ENCODE measurements at regions not wholly inside any gene's neighbourhood (a gene's known extent, or its start where the extent isn't known, plus 50 kb on each side); places are given as distances from the start of the nearest gene placed in this dataset.

DNA sequence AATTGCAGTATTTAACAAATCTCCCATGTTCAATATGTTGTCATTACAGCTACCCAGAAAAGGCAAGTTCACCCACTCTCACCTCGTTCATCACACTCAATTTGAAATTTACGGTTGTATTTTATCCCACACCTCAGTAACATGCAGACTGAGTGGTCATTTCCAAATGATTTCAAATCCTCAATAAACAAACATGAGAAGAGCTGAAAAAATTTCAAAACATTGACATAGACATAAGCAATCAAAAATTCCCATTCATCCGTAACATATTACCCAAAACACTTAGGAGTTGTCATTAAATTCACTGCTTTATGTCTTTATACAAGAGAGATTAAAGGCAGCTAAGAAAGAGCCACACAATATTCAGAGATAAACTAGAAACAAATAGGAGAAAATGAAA, 61.7 kb upstream of the NEBL start:
- H3K36me3 Mint-ChIP-seq (ENCODE audit: insufficient read depth, unreplicated experiment) = peaks cover 7% of the 10 kb centered on the region
- no peaks in the 10 kb centered on the region for H3K9me3 Mint-ChIP-seq (ENCODE audit: unreplicated experiment)
- H3K4me3 Mint-ChIP-seq (ENCODE audit: unreplicated experiment) = no peak overlapping the region
- CTCF ChIA-PET = interaction anchor here (0.5 kb wide), 1 partner anchor 94 kb away, joined by 3 read pairs; no protein-coding TSS in a partner anchor
- intact Hi-C loops (cut with micrococcal nuclease) = no loop called here
- H3K4me1 Mint-ChIP-seq (ENCODE audit: insufficient read depth, unreplicated experiment) = peaks cover 36% of the 10 kb centered on the region
- POLR2A ChIA-PET = interaction anchor here (0.7 kb wide), 1 partner anchor 9 kb away, joined by 3 read pairs; no protein-coding TSS in a partner anchor
- DNase-seq (ENCODE audit: unreplicated experiment) = no peak
- TF ChIP-seq, protein P1, sequence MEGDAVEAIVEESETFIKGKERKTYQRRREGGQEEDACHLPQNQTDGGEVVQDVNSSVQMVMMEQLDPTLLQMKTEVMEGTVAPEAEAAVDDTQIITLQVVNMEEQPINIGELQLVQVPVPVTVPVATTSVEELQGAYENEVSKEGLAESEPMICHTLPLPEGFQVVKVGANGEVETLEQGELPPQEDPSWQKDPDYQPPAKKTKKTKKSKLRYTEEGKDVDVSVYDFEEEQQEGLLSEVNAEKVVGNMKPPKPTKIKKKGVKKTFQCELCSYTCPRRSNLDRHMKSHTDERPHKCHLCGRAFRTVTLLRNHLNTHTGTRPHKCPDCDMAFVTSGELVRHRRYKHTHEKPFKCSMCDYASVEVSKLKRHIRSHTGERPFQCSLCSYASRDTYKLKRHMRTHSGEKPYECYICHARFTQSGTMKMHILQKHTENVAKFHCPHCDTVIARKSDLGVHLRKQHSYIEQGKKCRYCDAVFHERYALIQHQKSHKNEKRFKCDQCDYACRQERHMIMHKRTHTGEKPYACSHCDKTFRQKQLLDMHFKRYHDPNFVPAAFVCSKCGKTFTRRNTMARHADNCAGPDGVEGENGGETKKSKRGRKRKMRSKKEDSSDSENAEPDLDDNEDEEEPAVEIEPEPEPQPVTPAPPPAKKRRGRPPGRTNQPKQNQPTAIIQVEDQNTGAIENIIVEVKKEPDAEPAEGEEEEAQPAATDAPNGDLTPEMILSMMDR (IDR thresholded peaks at IDR 0.05; ENCODE audit: unreplicated experiment) = no peak
- H3K27ac Mint-ChIP-seq (ENCODE audit: low read depth, unreplicated experiment) = no peak overlapping the region
- no peaks in the 10 kb centered on the region for H3K27me3 Mint-ChIP-seq (ENCODE audit: insufficient read depth, unreplicated experiment)
- no TSS peak for BruUV-seq (replicated peaks)

DNA sequence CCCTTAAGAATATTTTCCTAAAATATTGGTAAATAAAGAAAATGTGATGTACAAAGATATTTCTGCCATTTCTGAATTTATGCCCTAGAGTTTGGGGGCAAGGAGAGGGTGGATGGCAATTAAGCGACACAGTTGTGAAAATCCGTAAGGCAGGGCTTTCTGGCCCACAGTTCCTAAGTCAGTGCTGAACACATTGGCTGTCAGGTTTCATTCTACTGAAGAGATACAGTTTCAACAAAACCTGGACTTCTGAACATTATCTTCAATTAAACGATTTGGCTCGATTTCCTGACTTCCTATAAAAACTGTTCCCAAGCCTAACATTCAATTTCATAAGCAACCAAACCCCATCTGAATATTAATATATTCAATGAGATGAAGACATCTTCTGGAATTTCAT, 61.1 kb upstream of the NEBL start:
- H3K36me3 Mint-ChIP-seq (ENCODE audit: insufficient read depth, unreplicated experiment) = peaks cover 7% of the 10 kb centered on the region
- ChIA-PET POLR2A (interaction anchor here (0.9 kb wide), 1 partner anchor 29 kb away, joined by 3 read pairs; no protein-coding TSS in a partner anchor), CTCF (interaction anchor here (0.5 kb wide), 1 partner anchor 94 kb away, joined by 3 read pairs; no protein-coding TSS in a partner anchor)
- no peaks in the 10 kb centered on the region for H3K9me3 Mint-ChIP-seq (ENCODE audit: unreplicated experiment)
- DNase-seq (ENCODE audit: unreplicated experiment) = no peak
- no peak overlapping the region for H3K4me3 Mint-ChIP-seq (ENCODE audit: unreplicated experiment)
- H3K27me3 Mint-ChIP-seq (ENCODE audit: insufficient read depth, unreplicated experiment) = no peaks in the 10 kb centered on the region
- BruUV-seq (replicated peaks) = no TSS peak
- H3K27ac Mint-ChIP-seq (ENCODE audit: low read depth, unreplicated experiment) = no peak overlapping the region
- TF ChIP-seq, protein P1 (IDR thresholded peaks at IDR 0.05; ENCODE audit: unreplicated experiment) = no peak
- intact Hi-C loops (cut with micrococcal nuclease) = no loop called here
- peaks cover 36% of the 10 kb centered on the region for H3K4me1 Mint-ChIP-seq (ENCODE audit: insufficient read depth, unreplicated experiment)

DNA sequence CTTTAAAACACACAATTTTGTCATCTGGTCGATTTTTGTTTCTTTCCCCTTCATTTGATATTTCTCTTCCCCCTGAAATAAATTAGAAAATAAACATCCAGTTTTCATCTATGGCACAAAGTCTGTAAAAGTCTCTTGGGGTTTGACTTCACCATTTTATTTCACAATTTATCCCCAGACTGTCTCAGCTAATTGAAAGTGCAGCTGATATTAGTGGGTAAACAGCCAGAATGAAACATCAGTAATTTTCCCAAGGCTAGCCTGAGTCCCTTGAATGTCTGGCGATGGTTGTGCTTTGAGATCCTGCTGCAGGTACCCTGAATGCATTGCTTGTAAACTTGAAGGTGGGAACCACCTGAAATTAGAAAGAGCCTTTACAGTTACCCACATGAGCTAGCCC, 60.6 kb upstream of the NEBL start:
- H3K4me3 Mint-ChIP-seq (ENCODE audit: unreplicated experiment) = no peak overlapping the region
- peaks cover 7% of the 10 kb centered on the region for H3K36me3 Mint-ChIP-seq (ENCODE audit: insufficient read depth, unreplicated experiment)
- no TSS peak for BruUV-seq (replicated peaks)

DNA sequence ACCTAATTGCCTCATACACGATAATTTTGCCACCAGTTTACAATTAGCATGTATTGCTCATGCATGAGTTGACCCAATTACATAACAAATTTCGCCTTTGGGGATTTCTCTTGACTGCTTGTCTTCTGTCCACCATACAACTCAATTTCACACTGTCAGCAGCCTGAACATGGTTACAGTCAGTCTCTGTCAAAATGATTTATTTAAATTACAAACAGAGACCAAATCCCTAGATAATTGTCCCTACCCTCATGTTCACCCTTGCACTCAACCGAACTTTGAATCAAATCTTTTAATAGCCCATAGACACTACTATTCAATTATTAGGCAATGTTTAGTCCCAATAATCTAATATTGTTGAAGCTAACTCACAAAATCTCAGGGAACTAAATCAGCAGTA, 59.7 kb upstream of the NEBL start:
- Mint-ChIP-seq H3K4me3 (ENCODE audit: unreplicated experiment) (no peak overlapping the region), H3K9me3 (ENCODE audit: unreplicated experiment) (no peaks in the 10 kb centered on the region), H3K36me3 (ENCODE audit: insufficient read depth, unreplicated experiment) (peaks cover 10% of the 10 kb centered on the region), H3K27ac (ENCODE audit: low read depth, unreplicated experiment) (peak overlapping the region; percentile 18), H3K4me1 (ENCODE audit: insufficient read depth, unreplicated experiment) (peaks cover 27% of the 10 kb centered on the region), H3K27me3 (ENCODE audit: insufficient read depth, unreplicated experiment) (no peaks in the 10 kb centered on the region)
- DNase-seq (ENCODE audit: unreplicated experiment) = peak; percentile 83
- CTCF ChIA-PET = interaction anchor here (0.6 to 0.7 kb wide), 5 partner anchors 14 to 423 kb away, joined by 3 read pairs; no protein-coding TSS in a partner anchor
- no TSS peak for BruUV-seq (replicated peaks)
- TF ChIP-seq, protein P1 (IDR thresholded peaks at IDR 0.05; ENCODE audit: unreplicated experiment) = no peak
- POLR2A ChIA-PET = interaction anchor here (0.7 to 1.8 kb wide), 7 partner anchors 13 to 71 kb away, joined by 3 to 6 read pairs (median 4); no protein-coding TSS in a partner anchor
- intact Hi-C loops (cut with micrococcal nuclease) = no loop called here

More for the DNA sequence above, 60.6 kb upstream of the NEBL start:
- TF ChIP-seq, protein P1 (IDR thresholded peaks at IDR 0.05; ENCODE audit: unreplicated experiment) = no peak
- no peak for DNase-seq (ENCODE audit: unreplicated experiment)
- no peaks in the 10 kb centered on the region for H3K27me3 Mint-ChIP-seq (ENCODE audit: insufficient read depth, unreplicated experiment)
- H3K27ac Mint-ChIP-seq (ENCODE audit: low read depth, unreplicated experiment) = peak overlapping the region; percentile 18
- CTCF ChIA-PET = no interaction called here
- H3K9me3 Mint-ChIP-seq (ENCODE audit: unreplicated experiment) = no peaks in the 10 kb centered on the region
- POLR2A ChIA-PET = interaction anchor here (0.7 to 1.8 kb wide), 4 partner anchors 12 to 33 kb away, joined by 3 to 6 read pairs (median 4); no protein-coding TSS in a partner anchor
- intact Hi-C loops (cut with micrococcal nuclease) = no loop called here
- H3K4me1 Mint-ChIP-seq (ENCODE audit: insufficient read depth, unreplicated experiment) = peaks cover 32% of the 10 kb centered on the region

Data from MCF 10A (cell line).